ENCODE measurements at regions not wholly inside any gene's neighbourhood (a gene's known extent, or its start where the extent isn't known, plus 50 kb on each side); places are given as distances from the start of the nearest gene placed in this dataset.

GRCh38 chr2:177342736-177343135 lies 49.8 kb upstream of the AGPS start:
- H3K36me3 ChIP-seq (ENCODE audit: control insufficient read depth, insufficient read depth, low read length), result no peaks in the 10 kb centered on the region
- no peak for TF ChIP-seq CTCF (IDR thresholded peaks at IDR 0.05; ENCODE audit: insufficient read depth, low read length, poor library complexity, severe bottlenecking)
- no peak overlapping the region for H3K4me3 ChIP-seq (replicated peaks; ENCODE audit: low read depth, low read length)
- no peaks in the 10 kb centered on the region for H3K27me3 ChIP-seq (replicated peaks; ENCODE audit: control insufficient read depth, insufficient read depth, low read length)
- no peak for DNase-seq (ENCODE audit: extremely low read depth, insufficient read length)
